ENCODE measurements at regions not wholly inside any gene's neighbourhood (a gene's known extent, or its start where the extent isn't known, plus 50 kb on each side); places are given as distances from the start of the nearest gene placed in this dataset.
A peak's percentile ranks its signal among the peaks of the same experiment; 100 is the strongest.

GRCh38 chr9:116000748-116001329 is 152.8 kb upstream of the PAPPA start:
- no peak for TF ChIP-seq POLR2AphosphoS5 (IDR thresholded peaks at IDR 0.05)
- no peak for TF ChIP-seq POLR2A (IDR thresholded peaks at IDR 0.05)
- peak in 1 of 4 experiments; percentile 27 for TF ChIP-seq CTCF (IDR thresholded peaks at IDR 0.05)

Measured in prostate gland (tissue), 2 donors.